ENCODE measurements at regions not wholly inside any gene's neighbourhood (a gene's known extent, or its start where the extent isn't known, plus 50 kb on each side); places are given as distances from the start of the nearest gene placed in this dataset.

DNA sequence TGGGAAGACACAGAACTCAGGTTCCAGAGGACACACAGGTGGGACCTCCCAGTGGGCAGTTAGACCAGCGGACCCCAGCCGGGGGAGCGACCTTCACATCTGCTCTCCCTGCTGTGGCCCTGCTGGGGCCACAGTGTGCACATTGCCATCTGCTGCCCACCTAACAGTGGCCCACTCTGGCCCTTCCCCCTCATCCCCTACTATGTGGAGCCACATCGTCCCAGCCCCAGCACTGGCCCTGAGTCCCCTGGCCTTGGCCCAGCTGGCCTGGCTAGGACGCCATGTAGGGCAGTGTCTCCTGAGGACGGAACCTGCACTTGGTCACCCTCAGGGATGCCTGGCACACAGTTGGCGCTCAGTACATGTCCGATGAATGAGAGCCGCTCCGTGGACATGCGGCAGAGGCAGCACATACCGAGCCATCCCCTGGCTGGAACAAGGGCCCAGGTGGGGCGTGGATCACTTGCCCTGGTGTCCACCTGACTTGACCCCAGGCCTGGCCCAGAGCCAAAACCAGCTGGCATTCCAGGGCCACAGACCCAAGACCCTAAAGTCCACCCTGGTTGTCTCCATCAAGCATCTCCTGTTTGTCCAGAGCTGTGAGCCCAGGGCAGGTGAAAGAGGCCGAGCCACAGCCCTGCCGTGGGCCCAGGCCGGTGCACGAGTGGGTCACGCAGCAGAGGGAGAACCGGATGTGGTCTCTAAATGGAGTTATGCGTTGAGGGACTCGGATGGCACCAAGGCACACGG lies 93.1 kb upstream of the FGF3 start:
- TF ChIP-seq, protein P1, sequence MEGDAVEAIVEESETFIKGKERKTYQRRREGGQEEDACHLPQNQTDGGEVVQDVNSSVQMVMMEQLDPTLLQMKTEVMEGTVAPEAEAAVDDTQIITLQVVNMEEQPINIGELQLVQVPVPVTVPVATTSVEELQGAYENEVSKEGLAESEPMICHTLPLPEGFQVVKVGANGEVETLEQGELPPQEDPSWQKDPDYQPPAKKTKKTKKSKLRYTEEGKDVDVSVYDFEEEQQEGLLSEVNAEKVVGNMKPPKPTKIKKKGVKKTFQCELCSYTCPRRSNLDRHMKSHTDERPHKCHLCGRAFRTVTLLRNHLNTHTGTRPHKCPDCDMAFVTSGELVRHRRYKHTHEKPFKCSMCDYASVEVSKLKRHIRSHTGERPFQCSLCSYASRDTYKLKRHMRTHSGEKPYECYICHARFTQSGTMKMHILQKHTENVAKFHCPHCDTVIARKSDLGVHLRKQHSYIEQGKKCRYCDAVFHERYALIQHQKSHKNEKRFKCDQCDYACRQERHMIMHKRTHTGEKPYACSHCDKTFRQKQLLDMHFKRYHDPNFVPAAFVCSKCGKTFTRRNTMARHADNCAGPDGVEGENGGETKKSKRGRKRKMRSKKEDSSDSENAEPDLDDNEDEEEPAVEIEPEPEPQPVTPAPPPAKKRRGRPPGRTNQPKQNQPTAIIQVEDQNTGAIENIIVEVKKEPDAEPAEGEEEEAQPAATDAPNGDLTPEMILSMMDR (IDR thresholded peaks at IDR 0.05; ENCODE audit: borderline replicate concordance, extremely low read depth, low read length, poor library complexity, severe bottlenecking), result no peak
- no peak for TF ChIP-seq EZH2 (IDR thresholded peaks at IDR 0.05; ENCODE audit: borderline replicate concordance, low read depth, low read length, severe bottlenecking)
- Histone ChIP-seq H3K4me3 (ENCODE audit: low read depth in 1 of 2, low read length in 2 of 2) (no peak overlapping the region), H3K79me2 (ENCODE audit: insufficient read depth, low read length) (no peaks in the 10 kb centered on the region), H3K9ac (ENCODE audit: low read depth, low read length) (no peak overlapping the region), H4K20me1 (ENCODE audit: insufficient read depth, low read length) (peaks cover 13% of the 10 kb centered on the region; the same call in 1 of the 2 replicates), H3K4me2 (ENCODE audit: insufficient read depth, low read length) (no peak overlapping the region), H3K27me3 (ENCODE audit: insufficient read depth, low read length, poor library complexity) (no peaks in the 10 kb centered on the region), H3K9me3 (ENCODE audit: insufficient read depth, low read length, severe bottlenecking) (no peaks in the 10 kb centered on the region), H2AFZ (ENCODE audit: low read depth, low read length) (no peak overlapping the region), H3K4me1 (ENCODE audit: insufficient read depth, low read length) (no peaks in the 10 kb centered on the region), H3K27ac (ENCODE audit: low read length) (no peak overlapping the region), H3K36me3 (ENCODE audit: insufficient read depth, low read length) (no peaks in the 10 kb centered on the region)
- ATAC-seq (ENCODE audit: insufficient read depth, low read depth), result no peak
- DNase-seq, result no peak

DNA sequence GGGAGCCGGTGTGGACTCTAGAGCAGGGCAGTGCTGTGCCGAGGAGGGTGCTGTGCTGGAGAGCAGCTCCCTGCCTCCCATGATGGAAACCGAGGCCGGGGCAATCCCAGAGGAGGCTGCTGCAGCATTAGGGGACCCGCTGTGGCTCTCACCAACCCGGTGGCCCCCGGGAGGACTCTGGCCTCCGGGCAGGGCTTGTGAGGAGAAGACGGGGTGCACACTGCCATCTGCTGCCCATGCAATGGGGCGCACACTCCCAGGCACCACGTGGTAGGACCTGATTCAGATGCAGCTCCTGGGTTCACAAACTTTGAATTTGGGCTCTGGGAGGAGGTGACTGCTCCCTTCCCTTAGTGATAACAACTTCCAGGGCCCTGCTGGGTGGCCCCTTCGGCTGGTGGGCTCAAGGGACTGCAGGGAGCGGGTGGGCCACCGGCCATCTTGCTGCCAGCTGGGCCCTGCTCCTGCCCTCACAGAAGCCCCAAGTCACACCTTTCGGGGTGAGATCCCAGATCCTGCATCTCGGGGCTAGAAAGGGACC lies 93.8 kb upstream of the FGF3 start:
- Histone ChIP-seq H3K9me3 (ENCODE audit: insufficient read depth, low read length, severe bottlenecking) (no peaks in the 10 kb centered on the region), H3K4me2 (ENCODE audit: insufficient read depth, low read length) (no peak overlapping the region), H3K36me3 (ENCODE audit: insufficient read depth, low read length) (no peaks in the 10 kb centered on the region), H4K20me1 (ENCODE audit: insufficient read depth, low read length) (peaks cover 13% of the 10 kb centered on the region; the same call in 1 of the 2 replicates), H3K27ac (ENCODE audit: low read length) (no peak overlapping the region), H3K4me1 (ENCODE audit: insufficient read depth, low read length) (no peaks in the 10 kb centered on the region), H3K79me2 (ENCODE audit: insufficient read depth, low read length) (no peaks in the 10 kb centered on the region), H3K9ac (ENCODE audit: low read depth, low read length) (no peak overlapping the region), H3K4me3 (ENCODE audit: low read depth in 1 of 2, low read length in 2 of 2) (no peak overlapping the region), H2AFZ (ENCODE audit: low read depth, low read length) (no peak overlapping the region), H3K27me3 (ENCODE audit: insufficient read depth, low read length, poor library complexity) (no peaks in the 10 kb centered on the region)
- DNase-seq (no peak), ATAC-seq (ENCODE audit: insufficient read depth, low read depth) (no peak)
- TF ChIP-seq, protein P1 (IDR thresholded peaks at IDR 0.05; ENCODE audit: borderline replicate concordance, extremely low read depth, low read length, poor library complexity, severe bottlenecking), result peak; percentile 50
- no peak for TF ChIP-seq EZH2 (IDR thresholded peaks at IDR 0.05; ENCODE audit: borderline replicate concordance, low read depth, low read length, severe bottlenecking)

DNA sequence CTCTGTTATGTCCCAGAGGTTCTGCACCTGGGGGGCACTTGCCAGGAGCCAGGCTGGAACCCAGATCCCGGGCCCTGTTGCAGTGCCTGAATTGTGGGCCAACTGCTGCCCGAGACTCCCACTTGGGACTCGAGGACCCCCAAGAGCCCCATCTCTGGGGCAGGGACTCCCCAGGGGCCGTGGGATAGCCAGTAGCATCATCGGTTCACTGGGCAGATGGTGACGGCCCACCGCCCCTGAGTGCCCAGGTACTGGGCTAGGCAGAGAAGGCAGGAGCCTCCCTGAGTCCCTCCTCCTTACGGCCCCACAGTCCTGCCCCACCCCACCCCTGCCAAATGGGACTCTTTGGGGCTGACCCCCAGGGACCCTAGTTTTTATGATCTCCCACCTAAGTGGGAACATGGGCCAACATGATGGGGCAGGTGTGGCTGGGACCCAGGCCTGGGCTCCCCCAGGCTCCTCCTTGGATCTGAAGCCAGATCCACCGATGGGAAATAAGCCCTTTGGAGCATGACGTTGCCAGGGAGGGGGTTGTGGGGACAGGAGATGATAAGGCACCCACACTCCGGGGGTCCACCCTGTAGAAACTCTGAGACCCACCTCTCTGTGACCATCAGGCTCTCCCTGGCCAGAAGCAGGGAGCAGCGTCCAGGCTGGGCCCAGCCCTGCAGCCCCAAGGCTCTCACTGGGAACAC lies 94.5 kb upstream of the FGF3 start:
- no peaks in the 10 kb centered on the region for H3K4me1 ChIP-seq (ENCODE audit: insufficient read depth, low read length)
- no peaks in the 10 kb centered on the region for H3K9me3 ChIP-seq (ENCODE audit: insufficient read depth, low read length, severe bottlenecking)
- no peak overlapping the region for H3K27ac ChIP-seq (ENCODE audit: low read length)
- H3K79me2 ChIP-seq (ENCODE audit: insufficient read depth, low read length), result no peaks in the 10 kb centered on the region
- DNase-seq (no peak), ATAC-seq (ENCODE audit: insufficient read depth, low read depth) (no peak)
- TF ChIP-seq EZH2 (IDR thresholded peaks at IDR 0.05; ENCODE audit: borderline replicate concordance, low read depth, low read length, severe bottlenecking), result no peak
- TF ChIP-seq, protein P1 (IDR thresholded peaks at IDR 0.05; ENCODE audit: borderline replicate concordance, extremely low read depth, low read length, poor library complexity, severe bottlenecking), result no peak
- H3K27me3 ChIP-seq (ENCODE audit: insufficient read depth, low read length, poor library complexity), result no peaks in the 10 kb centered on the region
- no peak overlapping the region for H3K9ac ChIP-seq (ENCODE audit: low read depth, low read length)
- H2AFZ ChIP-seq (ENCODE audit: low read depth, low read length), result no peak overlapping the region
- no peaks in the 10 kb centered on the region for H3K36me3 ChIP-seq (ENCODE audit: insufficient read depth, low read length)
- H4K20me1 ChIP-seq (ENCODE audit: insufficient read depth, low read length), result peaks cover 16% of the 10 kb centered on the region; the same call in 1 of the 2 replicates
- no peak overlapping the region for H3K4me2 ChIP-seq (ENCODE audit: insufficient read depth, low read length)
- no peak overlapping the region for H3K4me3 ChIP-seq (ENCODE audit: low read depth in 1 of 2, low read length in 2 of 2)

Measured in DND-41 (cell line).